Stomach (tissue), 8 donors: ENCODE measurements at regions not wholly inside any gene's neighbourhood (a gene's known extent, or its start where the extent isn't known, plus 50 kb on each side); places are given as distances from the start of the nearest gene placed in this dataset.

ENCODE experiments used
- DNase-seq, 2 donors: peaks; one replicate each; pipeline versions ENCODE4 v3.0.0 to v3.0.0-alpha.2; 2013 to 2019
- H3K27ac ChIP-seq, 5 donors: fragments of 200-600 bp in 4 of 5; sonication (generic) in 4 of 5; one replicate each; pipeline ENCODE4 v1.5.1; 2013 to 2019; ENCODE audit warnings: mild to moderate bottlenecking in 1 of 5, moderate library complexity in 1 of 5
- H3K27me3 ChIP-seq, 3 donors: fragments of 200-600 bp; sonication (generic); one replicate each; pipeline ENCODE4 v1.5.1; 2017 to 2019; ENCODE audit warnings: mixed run types in 1 of 3
- H3K36me3 ChIP-seq, 4 donors: fragments of 200-600 bp; sonication (generic); 1 replicate in 3 of 4; 2 replicates in 1 of 4; pipeline ENCODE4 v1.5.1; 2016 to 2019
- H3K4me1 ChIP-seq, 4 donors: fragments of 200-600 bp; sonication (generic); one replicate each; pipeline ENCODE4 v1.5.1; 2016 to 2019
- H3K4me3 ChIP-seq, 4 donors: fragments of 200-600 bp; sonication (generic) in 3 of 4; one replicate each; pipeline ENCODE4 v1.5.1; 2016 to 2019; ENCODE audit warnings: mild to moderate bottlenecking in 1 of 4
- H3K9me3 ChIP-seq, 4 donors: fragments of 200-600 bp; sonication (generic); one replicate each; pipeline ENCODE4 v1.5.1; 2016 to 2019
- CTCF ChIP-seq, 7 experiments: fragments of 450-650 bp in 4 of 7; fragments of 200-600 bp in 3 of 7; sonication (generic) in 3 of 7; IDR thresholded peaks; one replicate each; pipeline ENCODE4 v1.5.1; 2016 to 2019; ENCODE audit warnings: antibody characterized with exemption in 7 of 7, control low read depth in 2 of 7, mild to moderate bottlenecking in 1 of 7
- EP300 ChIP-seq: sonication (generic); formaldehyde crosslinking; IDR thresholded peaks from one replicate; pipeline ENCODE4 v1.6.1; 2017; ENCODE audit warnings: antibody characterized with exemption
- POLR2A ChIP-seq, 4 donors: fragments of 450-650 bp; IDR thresholded peaks; one replicate each; pipeline ENCODE4 v1.6.1; 2016; ENCODE audit warnings: antibody characterized with exemption in 4 of 4, control low read depth in 2 of 4, mild to moderate bottlenecking in 1 of 4, moderate library complexity in 1 of 4
- POLR2AphosphoS5 ChIP-seq, 3 donors: sonication (generic); formaldehyde crosslinking; IDR thresholded peaks; one replicate each; pipeline ENCODE4 v1.6.1; 2016; ENCODE audit warnings: antibody characterized with exemption in 3 of 3
- WGBS, 5 donors: extraction: QIAGEN DNeasy Blood & Tissue Kit in 3 of 5; methylation state at CpG; one replicate each; pipeline versions ENCODE4 v1.1.5 to v1.1.7; 2013 to 2018; 5-methylcytosine and 5-hydroxymethylcytosine counted together
- intact Hi-C: fragments of 100-400 bp; cut with DNase I; formaldehyde crosslinking; loops from one replicate; pipeline ENCODE4 v1.15.1; 2023; ENCODE audit warnings: low total_unique reads
- donor health status: healthy with polysubstance abuse.
- donor health status: Bipolar disorder and iron deficiency.
- donor health status: healthy.

DNA sequence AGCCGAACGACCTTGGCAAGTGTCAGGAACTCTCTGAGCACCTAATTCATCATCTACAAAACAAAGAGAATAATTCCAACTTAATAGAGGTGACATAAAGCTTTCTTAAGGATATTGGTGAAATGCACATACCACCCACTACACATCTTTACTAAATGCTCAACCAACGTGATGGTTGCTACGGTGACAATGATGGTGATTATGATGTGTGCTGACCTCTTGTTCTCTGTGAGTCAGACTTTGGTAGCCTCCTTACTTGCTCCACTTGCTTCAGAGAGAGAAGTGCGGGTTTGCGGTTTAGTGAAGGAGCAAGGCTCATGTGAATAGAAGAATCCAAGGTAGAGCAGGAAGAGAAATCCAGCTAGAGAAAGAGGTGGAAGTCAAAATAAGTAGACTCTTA is 52.8 kb upstream of the CLNK start:
- TF ChIP-seq POLR2A (IDR thresholded peaks at IDR 0.05) (no peak), CTCF (IDR thresholded peaks at IDR 0.05) (no peak), POLR2AphosphoS5 (IDR thresholded peaks at IDR 0.05) (no peak), EP300 (no peak)
- DNase-seq = no peak
- WGBS, 5 donors = 75 to 85% (median 77%) methylated on average over 6 of the region's 6 CpGs
- intact Hi-C loops = no loop called here
- H3K27ac ChIP-seq = no peak overlapping the region
- no peaks in the 10 kb centered on the region for H3K9me3 ChIP-seq
- H3K36me3 ChIP-seq = no peaks in the 10 kb centered on the region
- H3K27me3 ChIP-seq = no peaks in the 10 kb centered on the region
- no peaks in the 10 kb centered on the region for H3K4me1 ChIP-seq
- no peak overlapping the region for H3K4me3 ChIP-seq

- 80 to 94% (median 86%) methylated on average over 2 of the region's 2 CpGs for WGBS, 5 donors
- H3K27ac ChIP-seq = no peak overlapping the region
- no peaks in the 10 kb centered on the region for H3K9me3 ChIP-seq
- H3K27me3 ChIP-seq = no peaks in the 10 kb centered on the region
- H3K36me3 ChIP-seq = no peaks in the 10 kb centered on the region
- intact Hi-C loops = no loop called here
- H3K4me1 ChIP-seq = no peaks in the 10 kb centered on the region
- no peak overlapping the region for H3K4me3 ChIP-seq
- TF ChIP-seq POLR2A (IDR thresholded peaks at IDR 0.05) = no peak
- no peak for TF ChIP-seq CTCF (IDR thresholded peaks at IDR 0.05)
- no peak for TF ChIP-seq EP300
- no peak for TF ChIP-seq POLR2AphosphoS5 (IDR thresholded peaks at IDR 0.05)
- DNase-seq = no peak
These were observed 52.3 kb upstream of the CLNK start for GRCh38 chr4:10736895-10737294.

DNA sequence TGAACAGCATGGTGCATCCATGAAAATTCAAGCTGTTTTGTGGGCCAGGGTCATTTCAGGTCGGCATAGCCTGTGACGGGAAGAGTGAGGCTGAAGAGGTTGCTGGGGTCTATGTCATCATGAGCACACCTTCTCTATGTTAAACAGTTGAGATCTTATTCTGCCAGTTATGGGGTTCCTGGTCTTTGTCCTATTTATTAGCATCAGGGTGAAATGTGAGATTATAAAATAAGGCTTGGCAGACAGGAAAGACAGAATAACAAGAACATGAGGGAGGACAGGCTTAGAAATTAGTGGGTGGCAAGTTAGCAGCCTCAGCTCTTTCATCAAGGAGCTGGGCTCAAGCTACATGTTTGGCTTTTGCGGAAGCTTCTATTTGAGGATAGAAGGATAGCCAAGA is 51.7 kb upstream of the CLNK start:
- no peak overlapping the region for H3K27ac ChIP-seq
- H3K4me1 ChIP-seq = no peaks in the 10 kb centered on the region
- no peak for TF ChIP-seq EP300
- no peak for TF ChIP-seq CTCF (IDR thresholded peaks at IDR 0.05)
- no peak for TF ChIP-seq POLR2AphosphoS5 (IDR thresholded peaks at IDR 0.05)
- TF ChIP-seq POLR2A (IDR thresholded peaks at IDR 0.05) = no peak
- no peaks in the 10 kb centered on the region for H3K27me3 ChIP-seq
- intact Hi-C loops = no loop called here
- no peaks in the 10 kb centered on the region for H3K9me3 ChIP-seq
- no peak overlapping the region for H3K4me3 ChIP-seq
- 94 to 98% (median 96%) methylated on average over 3 of the region's 3 CpGs for WGBS, 5 donors
- H3K36me3 ChIP-seq = no peaks in the 10 kb centered on the region
- DNase-seq = no peak

GRCh38 chr4:10734697-10735096 is 50.1 kb upstream of the CLNK start:
- Histone ChIP-seq H3K9me3 (no peaks in the 10 kb centered on the region), H3K27ac (no peak overlapping the region), H3K4me3 (no peak overlapping the region), H3K27me3 (no peaks in the 10 kb centered on the region), H3K4me1 (no peaks in the 10 kb centered on the region), H3K36me3 (no peaks in the 10 kb centered on the region)
- intact Hi-C loops = no loop called here
- WGBS, 5 donors = 69 to 75% (median 75%) methylated on average over 5 of the region's 5 CpGs
- DNase-seq = peak; percentile 15 to 27
- TF ChIP-seq POLR2AphosphoS5 (IDR thresholded peaks at IDR 0.05) (no peak), CTCF (IDR thresholded peaks at IDR 0.05) (no peak), POLR2A (IDR thresholded peaks at IDR 0.05) (no peak)
